HG03196 (cell line): ENCODE measurements at regions not wholly inside any gene's neighbourhood (a gene's known extent, or its start where the extent isn't known, plus 50 kb on each side); places are given as distances from the start of the nearest gene placed in this dataset.

ENCODE experiments used
- ATAC-seq: cut with Tn5 transposase; IDR thresholded peaks from one replicate; pipeline ENCODE4 v1.9.1; 2021; ENCODE audit not compliant: unreplicated experiment

GRCh38 chr5:24747327-24747726 is 102.5 kb upstream of the CDH10 start:
- ATAC-seq, result no peak

- ATAC-seq, result no peak
Observed at GRCh38 chr5:24742334-24742733, 97.6 kb upstream of the CDH10 start.

- ATAC-seq, result no peak
Observed at GRCh38 chr5:24737163-24737562, 92.4 kb upstream of the CDH10 start.

GRCh38 chr5:24735284-24735683 is 90.5 kb upstream of the CDH10 start:
- no peak for ATAC-seq

- ATAC-seq, result no peak
Observed at GRCh38 chr5:24732184-24732583, 87.4 kb upstream of the CDH10 start.

- no peak for ATAC-seq
Observed at GRCh38 chr5:24720743-24721142, 76.0 kb upstream of the CDH10 start.

- ATAC-seq, result no peak
Observed at GRCh38 chr5:24714746-24715145, 70.0 kb upstream of the CDH10 start.

GRCh38 chr5:24712947-24713346 is 68.2 kb upstream of the CDH10 start:
- ATAC-seq, result no peak

GRCh38 chr5:24712047-24712446 is 67.3 kb upstream of the CDH10 start:
- ATAC-seq, result no peak

- no peak for ATAC-seq
Observed at GRCh38 chr5:24703934-24704333, 59.2 kb upstream of the CDH10 start.
